Ascending aorta (tissue), 2 donors: ENCODE measurements at regions not wholly inside any gene's neighbourhood (a gene's known extent, or its start where the extent isn't known, plus 50 kb on each side); places are given as distances from the start of the nearest gene placed in this dataset.

Source experiments
- DNase-seq, 2 donors: peaks; one replicate each; pipeline ENCODE4 v3.0.0-alpha.2; 2019; ENCODE audit warnings: low spot score in 2 of 2
- H3K27ac ChIP-seq, 2 donors: fragments of 200-600 bp; sonication (generic); one replicate each; pipeline ENCODE4 v1.5.1; 2016 to 2017; ENCODE audit warnings: mild to moderate bottlenecking in 1 of 2
- H3K27me3 ChIP-seq: fragments of 200-600 bp; sonication (generic); one replicate; pipeline ENCODE4 v1.5.1; 2017
- H3K36me3 ChIP-seq, 2 donors: fragments of 200-600 bp; sonication (generic); one replicate each; pipeline ENCODE4 v1.5.1; 2016
- H3K4me1 ChIP-seq, 2 donors: fragments of 200-600 bp; sonication (generic); one replicate each; pipeline ENCODE4 v1.5.1; 2016 to 2017; ENCODE audit warnings: mild to moderate bottlenecking in 1 of 2
- H3K4me3 ChIP-seq, 2 donors: fragments of 200-600 bp; sonication (generic); one replicate each; pipeline ENCODE4 v1.5.1; 2016 to 2017; ENCODE audit warnings: mild to moderate bottlenecking in 1 of 2
- H3K9me3 ChIP-seq, 2 donors: fragments of 200-600 bp; sonication (generic); one replicate each; pipeline ENCODE4 v1.5.1; 2016
- intact Hi-C: fragments of 100-400 bp; cut with DNase I; formaldehyde crosslinking; loops from one replicate; pipeline ENCODE4 v1.15.1; 2023
- TF ChIP-seq, protein P1 (sequence below), 3 experiments: fragments of 200-600 bp in 2 of 3; fragments of 450-650 bp in 1 of 3; sonication (generic) in 2 of 3; IDR thresholded peaks; one replicate each; pipeline ENCODE4 v1.5.1; 2016 to 2019; ENCODE audit warnings: antibody characterized with exemption in 3 of 3, mild to moderate bottlenecking in 1 of 3, moderate library complexity in 1 of 3

- Histone ChIP-seq H3K9me3 (no peaks in the 10 kb centered on the region), H3K27ac (no peak overlapping the region), H3K27me3 (no peaks in the 10 kb centered on the region), H3K36me3 (no peaks in the 10 kb centered on the region), H3K4me3 (no peak overlapping the region), H3K4me1 (no peaks in the 10 kb centered on the region)
- intact Hi-C loops: no loop called here
- no peak for DNase-seq
- TF ChIP-seq, protein P1, sequence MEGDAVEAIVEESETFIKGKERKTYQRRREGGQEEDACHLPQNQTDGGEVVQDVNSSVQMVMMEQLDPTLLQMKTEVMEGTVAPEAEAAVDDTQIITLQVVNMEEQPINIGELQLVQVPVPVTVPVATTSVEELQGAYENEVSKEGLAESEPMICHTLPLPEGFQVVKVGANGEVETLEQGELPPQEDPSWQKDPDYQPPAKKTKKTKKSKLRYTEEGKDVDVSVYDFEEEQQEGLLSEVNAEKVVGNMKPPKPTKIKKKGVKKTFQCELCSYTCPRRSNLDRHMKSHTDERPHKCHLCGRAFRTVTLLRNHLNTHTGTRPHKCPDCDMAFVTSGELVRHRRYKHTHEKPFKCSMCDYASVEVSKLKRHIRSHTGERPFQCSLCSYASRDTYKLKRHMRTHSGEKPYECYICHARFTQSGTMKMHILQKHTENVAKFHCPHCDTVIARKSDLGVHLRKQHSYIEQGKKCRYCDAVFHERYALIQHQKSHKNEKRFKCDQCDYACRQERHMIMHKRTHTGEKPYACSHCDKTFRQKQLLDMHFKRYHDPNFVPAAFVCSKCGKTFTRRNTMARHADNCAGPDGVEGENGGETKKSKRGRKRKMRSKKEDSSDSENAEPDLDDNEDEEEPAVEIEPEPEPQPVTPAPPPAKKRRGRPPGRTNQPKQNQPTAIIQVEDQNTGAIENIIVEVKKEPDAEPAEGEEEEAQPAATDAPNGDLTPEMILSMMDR (IDR thresholded peaks at IDR 0.05): no peak
Measured at GRCh38 chr1:82299656-82300055, 498.9 kb downstream of the ADGRL2 start.

DNA sequence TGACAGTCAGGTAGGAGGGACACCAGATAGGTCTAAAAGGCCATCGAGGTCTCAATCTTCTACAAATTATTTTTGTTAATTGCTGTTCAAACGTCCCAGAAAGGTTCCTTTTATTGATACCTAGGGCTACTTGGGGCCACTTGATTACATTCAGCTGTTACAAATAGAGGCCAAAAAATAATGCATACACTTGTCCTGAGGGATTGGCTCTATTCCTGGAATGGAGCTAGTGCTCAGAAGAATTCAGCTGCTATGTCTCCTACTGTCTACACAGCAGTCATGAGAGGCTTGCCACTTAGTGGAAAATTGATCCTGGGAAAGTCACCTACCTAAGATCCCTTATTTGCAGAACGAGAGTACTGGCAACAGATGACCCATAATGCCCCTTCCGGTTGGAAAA lies 498.3 kb downstream of the ADGRL2 start:
- H3K9me3 ChIP-seq: no peaks in the 10 kb centered on the region
- TF ChIP-seq, protein P1 (IDR thresholded peaks at IDR 0.05): no peak
- no peaks in the 10 kb centered on the region for H3K27me3 ChIP-seq
- no peaks in the 10 kb centered on the region for H3K36me3 ChIP-seq
- no peak overlapping the region for H3K4me3 ChIP-seq
- DNase-seq: no peak
- H3K4me1 ChIP-seq: no peaks in the 10 kb centered on the region
- no peak overlapping the region for H3K27ac ChIP-seq
- intact Hi-C loops: no loop called here

DNA sequence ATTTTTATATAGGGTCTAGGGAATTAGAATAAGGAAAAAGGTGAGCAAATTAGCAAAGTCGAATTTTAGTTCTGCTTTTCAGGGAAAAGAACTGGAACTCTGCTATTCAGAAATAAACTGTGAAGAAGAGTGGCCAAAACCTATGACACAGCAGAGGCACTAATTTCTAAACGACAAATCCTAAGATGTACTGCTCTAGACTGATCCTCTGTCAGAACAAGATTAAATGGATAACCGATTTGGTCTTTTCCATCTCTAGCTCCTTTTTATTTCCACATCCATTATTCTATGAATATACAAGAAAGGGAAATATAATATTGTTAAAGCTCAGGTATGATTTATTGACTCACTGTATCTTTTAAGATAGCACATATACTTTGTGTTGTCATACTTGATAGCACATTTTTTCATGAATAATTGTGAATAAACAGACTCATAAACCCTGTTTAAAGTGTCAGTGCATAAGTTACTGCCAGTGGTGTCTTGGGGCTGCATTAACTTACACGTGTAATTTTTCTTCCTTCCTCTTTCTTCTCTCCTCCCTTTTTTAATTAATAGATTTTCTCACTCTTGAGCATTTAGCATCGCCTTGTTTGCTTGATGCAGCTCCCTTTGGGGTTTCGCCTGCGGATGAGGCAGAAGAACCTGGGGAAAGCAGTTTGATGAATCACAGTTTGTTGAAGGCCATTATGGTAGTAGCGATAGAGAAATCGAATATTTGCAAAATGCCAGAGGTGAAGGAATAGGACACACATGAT lies 496.6 kb downstream of the ADGRL2 start:
- Histone ChIP-seq H3K27me3 (no peaks in the 10 kb centered on the region), H3K9me3 (no peaks in the 10 kb centered on the region), H3K27ac (no peak overlapping the region), H3K4me1 (no peaks in the 10 kb centered on the region), H3K4me3 (no peak overlapping the region), H3K36me3 (no peaks in the 10 kb centered on the region)
- DNase-seq: no peak
- intact Hi-C loops: no loop called here
- TF ChIP-seq, protein P1 (IDR thresholded peaks at IDR 0.05): no peak

DNA sequence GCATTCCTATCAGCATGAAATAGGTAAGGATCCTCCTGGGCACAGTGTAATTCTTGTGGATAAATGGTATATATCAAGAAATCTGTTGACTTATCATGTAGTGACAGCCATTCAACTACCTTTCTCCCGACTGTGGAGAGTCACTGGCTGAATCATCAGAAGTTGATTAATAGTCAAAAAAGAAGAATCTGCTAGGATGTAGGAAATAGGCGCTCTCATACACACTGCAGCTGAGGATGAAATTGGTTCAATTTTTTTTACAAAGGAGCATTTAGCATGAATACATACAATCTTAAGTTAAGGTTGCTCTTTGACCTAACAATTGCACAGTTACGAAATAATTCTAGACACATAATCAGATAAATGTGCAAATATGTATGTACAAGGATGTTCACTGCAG lies 486.8 kb downstream of the ADGRL2 start:
- Histone ChIP-seq H3K9me3 (no peaks in the 10 kb centered on the region), H3K36me3 (no peaks in the 10 kb centered on the region), H3K4me1 (peaks cover 0 to 5% of the 10 kb centered on the region in 2 donors), H3K4me3 (no peak overlapping the region), H3K27ac (no peak overlapping the region), H3K27me3 (no peaks in the 10 kb centered on the region)
- DNase-seq: no peak
- TF ChIP-seq, protein P1 (IDR thresholded peaks at IDR 0.05): no peak
- intact Hi-C loops: no loop called here

DNA sequence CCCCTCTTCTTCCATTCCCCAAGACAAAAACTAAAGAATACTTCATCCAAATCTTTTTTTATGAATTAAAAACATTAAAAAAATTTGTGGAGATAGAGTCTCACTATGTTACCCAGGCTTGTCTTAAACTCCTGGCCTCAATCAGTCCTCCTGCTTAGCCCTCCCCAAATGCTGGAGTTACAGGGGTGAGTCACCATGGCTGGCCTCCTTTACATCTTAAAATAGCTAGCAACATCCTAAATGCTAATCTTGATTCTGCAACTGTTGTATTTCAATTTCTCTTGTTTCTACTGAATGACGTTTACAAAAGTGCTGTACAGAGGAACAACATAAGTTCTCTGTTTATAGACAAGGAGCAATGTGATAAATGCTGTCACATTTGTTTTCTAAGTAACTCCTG lies 483.5 kb downstream of the ADGRL2 start:
- H3K9me3 ChIP-seq: no peaks in the 10 kb centered on the region
- TF ChIP-seq, protein P1 (IDR thresholded peaks at IDR 0.05): no peak
- DNase-seq: no peak
- H3K27ac ChIP-seq: no peak overlapping the region
- no peaks in the 10 kb centered on the region for H3K27me3 ChIP-seq
- no peak overlapping the region for H3K4me3 ChIP-seq
- intact Hi-C loops: no loop called here
- H3K4me1 ChIP-seq: peaks cover 0 to 5% of the 10 kb centered on the region in 2 donors
- no peaks in the 10 kb centered on the region for H3K36me3 ChIP-seq
